ENCODE measurements at regions not wholly inside any gene's neighbourhood (a gene's known extent, or its start where the extent isn't known, plus 50 kb on each side); places are given as distances from the start of the nearest gene placed in this dataset.
"Not testable (repeated sequence)": the region's sequence is repeated elsewhere in the genome, so short reads cannot be mapped to it uniquely, and the experiment has no call there.

DNA sequence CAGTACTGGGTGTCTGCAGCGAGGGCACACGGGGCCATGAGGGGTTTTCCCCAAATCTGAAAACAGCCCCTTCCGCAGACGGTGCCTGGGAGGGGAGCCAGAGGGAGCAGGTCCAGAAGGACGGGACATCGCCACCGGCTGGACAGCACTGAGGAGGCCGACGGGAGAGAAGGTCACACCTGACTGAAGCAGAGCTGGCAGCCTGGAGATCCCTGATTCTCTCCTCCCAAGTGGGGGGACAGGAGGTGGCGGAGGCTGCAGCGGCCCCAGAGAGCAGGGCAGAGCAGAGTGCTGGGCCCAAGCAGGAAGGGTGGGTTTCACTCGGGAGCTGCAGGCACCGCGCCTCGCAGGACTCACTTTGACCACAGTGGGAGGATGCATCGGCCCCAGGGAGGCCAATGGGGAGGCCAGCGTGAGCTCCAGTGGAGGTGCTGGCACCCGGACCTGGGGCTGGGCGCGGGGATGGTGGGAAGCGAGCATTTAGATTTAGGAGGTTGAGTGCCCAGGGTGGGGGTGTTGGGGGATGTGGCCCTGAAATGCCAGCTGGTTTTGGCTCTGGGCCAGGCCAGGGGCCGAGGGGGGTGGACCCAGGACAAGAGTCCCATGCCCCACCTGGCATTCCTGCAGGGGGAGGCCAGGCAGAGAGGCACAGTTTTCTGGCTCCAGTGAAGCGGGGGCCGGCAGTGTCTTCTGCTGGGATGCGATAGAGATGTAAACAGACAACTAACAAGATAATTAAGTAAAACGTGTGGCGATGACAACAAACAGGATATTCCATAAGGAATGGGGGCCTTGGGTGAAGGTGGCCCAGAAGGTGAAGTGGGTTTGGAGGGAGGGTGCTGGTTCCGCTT, 92.3 kb upstream of the FGF3 start:
- H3K27ac ChIP-seq (ENCODE audit: low read depth, low read length), result no peak overlapping the region
- no peak overlapping the region for H3K9ac ChIP-seq (ENCODE audit: low read depth in 1 of 3, low read length in 3 of 3)
- H3K27me3 ChIP-seq (ENCODE audit: control insufficient read depth in 3 of 3, insufficient read depth in 3 of 3, low read length in 3 of 3), result peaks cover 14 to 39% (median 37%) of the 10 kb centered on the region in 3 donors
- no peak overlapping the region for H3K4me3 ChIP-seq (ENCODE audit: low read length in 3 of 3)
- H3K9me3 ChIP-seq (ENCODE audit: control insufficient read depth in 3 of 3, low read length in 3 of 3), result no peaks in the 10 kb centered on the region
- no peaks in the 10 kb centered on the region for H3K36me3 ChIP-seq (ENCODE audit: control insufficient read depth in 3 of 3, insufficient read depth in 3 of 3, low read length in 3 of 3)
- H3K4me1 ChIP-seq (ENCODE audit: control insufficient read depth in 3 of 3, insufficient read depth in 3 of 3, low read length in 3 of 3), result peaks cover 21 to 46% (median 23%) of the 10 kb centered on the region in 3 donors

DNA sequence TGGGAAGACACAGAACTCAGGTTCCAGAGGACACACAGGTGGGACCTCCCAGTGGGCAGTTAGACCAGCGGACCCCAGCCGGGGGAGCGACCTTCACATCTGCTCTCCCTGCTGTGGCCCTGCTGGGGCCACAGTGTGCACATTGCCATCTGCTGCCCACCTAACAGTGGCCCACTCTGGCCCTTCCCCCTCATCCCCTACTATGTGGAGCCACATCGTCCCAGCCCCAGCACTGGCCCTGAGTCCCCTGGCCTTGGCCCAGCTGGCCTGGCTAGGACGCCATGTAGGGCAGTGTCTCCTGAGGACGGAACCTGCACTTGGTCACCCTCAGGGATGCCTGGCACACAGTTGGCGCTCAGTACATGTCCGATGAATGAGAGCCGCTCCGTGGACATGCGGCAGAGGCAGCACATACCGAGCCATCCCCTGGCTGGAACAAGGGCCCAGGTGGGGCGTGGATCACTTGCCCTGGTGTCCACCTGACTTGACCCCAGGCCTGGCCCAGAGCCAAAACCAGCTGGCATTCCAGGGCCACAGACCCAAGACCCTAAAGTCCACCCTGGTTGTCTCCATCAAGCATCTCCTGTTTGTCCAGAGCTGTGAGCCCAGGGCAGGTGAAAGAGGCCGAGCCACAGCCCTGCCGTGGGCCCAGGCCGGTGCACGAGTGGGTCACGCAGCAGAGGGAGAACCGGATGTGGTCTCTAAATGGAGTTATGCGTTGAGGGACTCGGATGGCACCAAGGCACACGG, 93.1 kb upstream of the FGF3 start:
- Histone ChIP-seq H3K4me3 (ENCODE audit: low read length in 3 of 3) (no peak overlapping the region), H3K9me3 (ENCODE audit: control insufficient read depth in 3 of 3, low read length in 3 of 3) (no peaks in the 10 kb centered on the region), H3K27ac (ENCODE audit: low read depth, low read length) (no peak overlapping the region), H3K36me3 (ENCODE audit: control insufficient read depth in 3 of 3, insufficient read depth in 3 of 3, low read length in 3 of 3) (no peaks in the 10 kb centered on the region), H3K9ac (ENCODE audit: low read depth in 1 of 3, low read length in 3 of 3) (no peak overlapping the region), H3K27me3 (ENCODE audit: control insufficient read depth in 3 of 3, insufficient read depth in 3 of 3, low read length in 3 of 3) (peaks cover 14 to 35% (median 33%) of the 10 kb centered on the region in 3 donors), H3K4me1 (ENCODE audit: control insufficient read depth in 3 of 3, insufficient read depth in 3 of 3, low read length in 3 of 3) (peaks cover 21 to 46% (median 23%) of the 10 kb centered on the region in 3 donors)

- Histone ChIP-seq H3K9me3 (ENCODE audit: control insufficient read depth in 3 of 3, low read length in 3 of 3) (no peaks in the 10 kb centered on the region), H3K4me1 (ENCODE audit: control insufficient read depth in 3 of 3, insufficient read depth in 3 of 3, low read length in 3 of 3) (peaks cover 22 to 47% (median 24%) of the 10 kb centered on the region in 3 donors), H3K9ac (ENCODE audit: low read depth in 1 of 3, low read length in 3 of 3) (peak overlapping the region in 1 of 3 donors; percentile 16), H3K36me3 (ENCODE audit: control insufficient read depth in 3 of 3, insufficient read depth in 3 of 3, low read length in 3 of 3) (no peaks in the 10 kb centered on the region), H3K4me3 (ENCODE audit: low read length in 3 of 3) (no peak overlapping the region), H3K27me3 (ENCODE audit: control insufficient read depth in 3 of 3, insufficient read depth in 3 of 3, low read length in 3 of 3) (peaks cover 11 to 29% (median 29%) of the 10 kb centered on the region in 3 donors), H3K27ac (ENCODE audit: low read depth, low read length) (no peak overlapping the region)
These were observed 93.8 kb upstream of the FGF3 start for GRCh38 chr11:69912911-69913451.

GRCh38 chr11:69913591-69914285, 94.5 kb upstream of the FGF3 start:
- no peaks in the 10 kb centered on the region for H3K36me3 ChIP-seq (ENCODE audit: control insufficient read depth in 3 of 3, insufficient read depth in 3 of 3, low read length in 3 of 3)
- H3K9me3 ChIP-seq (ENCODE audit: control insufficient read depth in 3 of 3, low read length in 3 of 3), result no peaks in the 10 kb centered on the region
- no peak overlapping the region for H3K9ac ChIP-seq (ENCODE audit: low read depth in 1 of 3, low read length in 3 of 3)
- peaks cover 7 to 28% (median 21%) of the 10 kb centered on the region in 3 donors for H3K27me3 ChIP-seq (ENCODE audit: control insufficient read depth in 3 of 3, insufficient read depth in 3 of 3, low read length in 3 of 3)
- peaks cover 30 to 55% (median 30%) of the 10 kb centered on the region in 3 donors for H3K4me1 ChIP-seq (ENCODE audit: control insufficient read depth in 3 of 3, insufficient read depth in 3 of 3, low read length in 3 of 3)
- no peak overlapping the region for H3K4me3 ChIP-seq (ENCODE audit: low read length in 3 of 3)
- H3K27ac ChIP-seq (ENCODE audit: low read depth, low read length), result no peak overlapping the region

DNA sequence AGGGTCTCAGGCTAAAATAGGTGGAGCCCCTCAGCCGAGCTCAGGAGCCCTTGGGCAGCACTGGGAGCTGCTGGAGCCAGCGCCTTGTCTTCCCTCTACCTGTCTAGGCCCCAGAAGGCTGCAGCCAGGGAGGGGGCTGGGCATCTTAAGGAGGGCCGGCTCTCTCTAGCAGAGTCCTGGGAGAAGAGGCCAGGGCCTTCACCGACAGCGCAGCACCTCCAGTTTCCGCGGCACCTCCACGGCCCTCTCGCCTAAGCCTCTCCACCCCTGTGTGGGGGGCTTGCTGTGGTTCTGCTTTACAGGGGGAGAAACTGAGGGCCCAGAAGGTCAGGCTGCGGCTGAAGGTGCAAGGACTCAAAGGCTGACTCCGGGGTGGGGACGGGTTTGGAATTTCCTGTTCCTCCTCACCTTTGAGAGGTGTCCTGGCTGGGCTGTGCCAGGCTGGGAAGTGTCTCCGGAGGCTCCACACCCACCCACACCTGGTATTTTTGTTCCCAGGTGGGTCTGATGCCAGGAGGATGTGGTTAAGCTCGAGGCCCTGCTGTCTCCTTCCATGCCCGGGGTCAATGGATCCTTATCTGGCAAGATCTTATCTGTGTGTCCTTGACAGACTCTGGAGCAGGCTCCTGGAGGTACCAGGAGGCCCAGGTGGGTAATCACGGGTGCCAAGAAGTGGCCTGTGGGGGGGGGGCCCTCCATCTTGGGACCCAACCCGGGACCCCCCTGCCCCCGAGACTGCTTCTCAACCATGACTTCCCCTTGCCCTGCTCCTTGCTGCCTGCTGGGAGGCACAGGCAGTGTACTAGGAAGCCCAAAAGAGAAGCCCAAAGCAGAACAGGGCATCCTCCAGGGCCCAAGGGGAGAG, 95.3 kb upstream of the FGF3 start:
- Histone ChIP-seq H3K4me1 (ENCODE audit: control insufficient read depth in 3 of 3, insufficient read depth in 3 of 3, low read length in 3 of 3) (peaks cover 30 to 54% (median 33%) of the 10 kb centered on the region in 3 donors), H3K27ac (ENCODE audit: low read depth, low read length) (peak overlapping the region; percentile 71), H3K36me3 (ENCODE audit: control insufficient read depth in 3 of 3, insufficient read depth in 3 of 3, low read length in 3 of 3) (no peaks in the 10 kb centered on the region), H3K27me3 (ENCODE audit: control insufficient read depth in 3 of 3, insufficient read depth in 3 of 3, low read length in 3 of 3) (peaks cover 0 to 26% (median 13%) of the 10 kb centered on the region in 3 donors), H3K9ac (ENCODE audit: low read depth in 1 of 3, low read length in 3 of 3) (peak overlapping the region in 1 of 3 donors; percentile 45), H3K4me3 (ENCODE audit: low read length in 3 of 3) (no peak overlapping the region), H3K9me3 (ENCODE audit: control insufficient read depth in 3 of 3, low read length in 3 of 3) (no peaks in the 10 kb centered on the region)

DNA sequence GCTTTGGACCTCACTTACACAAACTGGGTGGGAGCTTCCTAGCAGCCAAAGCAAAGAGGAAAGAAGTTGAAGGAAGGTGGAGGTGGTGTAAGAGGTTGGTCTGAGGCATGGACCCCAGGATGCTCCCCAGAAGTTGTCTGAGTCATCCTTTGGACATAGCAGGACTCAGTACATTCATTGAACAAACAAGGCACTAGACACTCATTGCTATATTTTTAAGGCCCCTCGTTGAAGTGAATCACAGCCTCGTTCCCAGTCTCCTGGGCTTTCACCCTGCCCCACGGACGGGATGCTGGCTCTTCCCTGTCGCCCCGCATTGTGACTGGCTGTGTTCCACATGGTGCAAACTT, 95.9 kb upstream of the FGF3 start:
- Histone ChIP-seq H3K36me3 (ENCODE audit: control insufficient read depth in 3 of 3, insufficient read depth in 3 of 3, low read length in 3 of 3) (no peaks in the 10 kb centered on the region), H3K9ac (ENCODE audit: low read depth in 1 of 3, low read length in 3 of 3) (peak overlapping the region in 1 of 3 donors; percentile 45), H3K4me1 (ENCODE audit: control insufficient read depth in 3 of 3, insufficient read depth in 3 of 3, low read length in 3 of 3) (peaks cover 30 to 50% (median 33%) of the 10 kb centered on the region in 3 donors), H3K27me3 (ENCODE audit: control insufficient read depth in 3 of 3, insufficient read depth in 3 of 3, low read length in 3 of 3) (peaks cover 0 to 23% (median 10%) of the 10 kb centered on the region in 3 donors), H3K27ac (ENCODE audit: low read depth, low read length) (peak overlapping the region; percentile 71), H3K4me3 (ENCODE audit: low read length in 3 of 3) (peak overlapping the region in 1 of 3 donors; percentile 23), H3K9me3 (ENCODE audit: control insufficient read depth in 3 of 3, low read length in 3 of 3) (no peaks in the 10 kb centered on the region)

- Histone ChIP-seq H3K36me3 (ENCODE audit: control insufficient read depth in 3 of 3, insufficient read depth in 3 of 3, low read length in 3 of 3) (no peaks in the 10 kb centered on the region), H3K27ac (ENCODE audit: low read depth, low read length) (peak overlapping the region; percentile 71), H3K4me3 (ENCODE audit: low read length in 3 of 3) (peak overlapping the region in 2 of 3 donors; percentile 23 to 41), H3K27me3 (ENCODE audit: control insufficient read depth in 3 of 3, insufficient read depth in 3 of 3, low read length in 3 of 3) (peaks cover 0 to 19% (median 7%) of the 10 kb centered on the region in 3 donors), H3K9me3 (ENCODE audit: control insufficient read depth in 3 of 3, low read length in 3 of 3) (no peaks in the 10 kb centered on the region), H3K9ac (ENCODE audit: low read depth in 1 of 3, low read length in 3 of 3) (peak overlapping the region in 1 of 3 donors; percentile 54), H3K4me1 (ENCODE audit: control insufficient read depth in 3 of 3, insufficient read depth in 3 of 3, low read length in 3 of 3) (peaks cover 25 to 45% (median 33%) of the 10 kb centered on the region in 3 donors)
These were observed 96.5 kb upstream of the FGF3 start for GRCh38 chr11:69915501-69916250.

DNA sequence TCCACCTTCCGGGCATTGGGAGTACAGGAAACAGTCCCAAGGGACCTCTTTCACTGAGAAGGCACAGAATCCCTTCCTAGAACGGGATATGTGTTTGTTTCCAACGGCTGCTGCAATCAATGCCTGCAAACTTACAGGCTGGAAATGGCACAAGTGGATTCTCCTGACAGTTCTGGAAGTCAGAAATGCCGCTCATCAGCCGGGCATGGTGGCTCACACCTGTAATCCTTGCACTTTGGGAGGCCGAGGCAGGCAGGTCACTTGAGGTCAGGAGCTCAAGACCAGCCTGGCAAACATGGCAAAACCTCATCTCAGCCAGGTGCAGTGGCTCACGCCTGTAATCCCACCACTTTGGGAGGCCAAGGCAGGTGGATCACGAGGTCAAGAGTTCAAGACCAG, 97.0 kb upstream of the FGF3 start:
- not testable (repeated sequence) for H3K4me3 ChIP-seq (ENCODE audit: low read length in 3 of 3)

More for the DNA sequence above, 97.0 kb upstream of the FGF3 start:
- peaks cover 0 to 14% (median 2%) of the 10 kb centered on the region in 3 donors for H3K27me3 ChIP-seq (ENCODE audit: control insufficient read depth in 3 of 3, insufficient read depth in 3 of 3, low read length in 3 of 3)
- not testable (repeated sequence) for H3K9me3 ChIP-seq (ENCODE audit: control insufficient read depth in 3 of 3, low read length in 3 of 3); H3K36me3 ChIP-seq (ENCODE audit: control insufficient read depth in 3 of 3, insufficient read depth in 3 of 3, low read length in 3 of 3)
- peak overlapping the region in 1 of 3 donors; percentile 54 for H3K9ac ChIP-seq (ENCODE audit: low read depth in 1 of 3, low read length in 3 of 3)
- H3K4me1 ChIP-seq (ENCODE audit: control insufficient read depth in 3 of 3, insufficient read depth in 3 of 3, low read length in 3 of 3), result peaks cover 22 to 39% (median 28%) of the 10 kb centered on the region in 3 donors
- H3K27ac ChIP-seq (ENCODE audit: low read depth, low read length), result peak overlapping the region; percentile 71
